Fibroblast of lung (primary cell): ENCODE measurements at regions not wholly inside any gene's neighbourhood (a gene's known extent, or its start where the extent isn't known, plus 50 kb on each side); places are given as distances from the start of the nearest gene placed in this dataset.

Experiments used
- CTCF ChIP-seq, 2 donors: IDR thresholded peaks in 1 of 2; conservative IDR thresholded peaks in 1 of 2; 1 replicate in 1 of 2; 2 replicates in 1 of 2; pipeline ENCODE4 v1.5.1; 2011 to 2012; ENCODE audit warnings: low read length in 2 of 2, control low read depth in 1 of 2, inconsistent platforms in 1 of 2, low read depth in 1 of 2, mild to moderate bottlenecking in 1 of 2
- EZH2 ChIP-seq: IDR thresholded peaks from 2 replicates; pipeline ENCODE4 v1.5.1; 2012; ENCODE audit warnings: low read length, control low read depth, mild to moderate bottlenecking; ENCODE audit errors: missing control alignments

GRCh38 chr7:131620673-131621609 is 64.5 kb upstream of the PODXL start:
- no peak for TF ChIP-seq EZH2
- no peak for TF ChIP-seq CTCF (conservative IDR thresholded peaks at IDR 0.05 in 1 of 2, IDR thresholded peaks at IDR 0.05 in 1 of 2; ENCODE audit: low read depth in 1 of 2, low read length in 2 of 2)
